H9 (cell line): ENCODE measurements at regions not wholly inside any gene's neighbourhood (a gene's known extent, or its start where the extent isn't known, plus 50 kb on each side); places are given as distances from the start of the nearest gene placed in this dataset.

Experiments
- DNase-seq: peaks from one replicate; pipeline ENCODE4 v3.0.0-alpha.2; 2017
- H2AFZ ChIP-seq: one replicate; pipeline ENCODE4 v1.6.1; 2013; ENCODE audit warnings: mild to moderate bottlenecking, low read length, control low read depth, moderate library complexity
- H2AK5ac ChIP-seq: 2 replicates; pipeline ENCODE4 v1.6.1; 2013; ENCODE audit warnings: low read length, control low read depth, mixed read lengths; ENCODE audit not compliant: insufficient read length
- H2BK120ac ChIP-seq: one replicate; pipeline ENCODE4 v1.6.1; 2013; ENCODE audit warnings: low read depth, mild to moderate bottlenecking, low read length, control low read depth, inconsistent platforms; ENCODE audit not compliant: poor library complexity, severe bottlenecking
- H2BK12ac ChIP-seq: 2 replicates; pipeline ENCODE4 v1.6.1; 2013; ENCODE audit warnings: low read length, control low read depth, mixed read lengths, low read depth; ENCODE audit not compliant: insufficient read length
- H2BK15ac ChIP-seq: 2 replicates; pipeline ENCODE4 v1.6.1; 2013; ENCODE audit warnings: low read depth, low read length, control low read depth
- H2BK20ac ChIP-seq: one replicate; pipeline ENCODE4 v1.6.1; 2013; ENCODE audit warnings: low read depth, mild to moderate bottlenecking, low read length, control low read depth, inconsistent platforms; ENCODE audit not compliant: poor library complexity, severe bottlenecking
- H2BK5ac ChIP-seq: 2 replicates; pipeline ENCODE4 v1.6.1; 2013; ENCODE audit warnings: low read length, control low read depth, mixed read lengths; ENCODE audit not compliant: insufficient read length
- H3K14ac ChIP-seq: 2 replicates; pipeline ENCODE4 v1.6.1; 2013; ENCODE audit warnings: low read length, control low read depth; ENCODE audit not compliant: insufficient read depth
- H3K18ac ChIP-seq: 2 replicates; pipeline ENCODE4 v1.6.1; 2013; ENCODE audit warnings: low read depth, mild to moderate bottlenecking, mixed read lengths, low read length, control low read depth; ENCODE audit not compliant: insufficient read length
- H3K23ac ChIP-seq: 2 replicates; pipeline ENCODE4 v1.6.1; 2013; ENCODE audit warnings: low read length, control low read depth, mixed read lengths, low read depth; ENCODE audit not compliant: insufficient read length
- H3K23me2 ChIP-seq: 2 replicates; pipeline ENCODE4 v1.6.1; 2013; ENCODE audit warnings: low read depth, mild to moderate bottlenecking, mixed read lengths, low read length, control low read depth; ENCODE audit not compliant: insufficient read length, poor library complexity, severe bottlenecking
- H3K27ac ChIP-seq: 2 replicates; pipeline ENCODE4 v1.5.1; 2013; ENCODE audit warnings: low read length, control low read depth, mixed read lengths, low read depth; ENCODE audit not compliant: insufficient read length
- H3K27me3 ChIP-seq: 2 replicates; pipeline ENCODE4 v1.6.1; 2013; ENCODE audit warnings: low read length, control low read depth, inconsistent platforms; ENCODE audit not compliant: insufficient read depth
- H3K4ac ChIP-seq: 2 replicates; pipeline ENCODE4 v1.6.1; 2013; ENCODE audit warnings: low read depth, mild to moderate bottlenecking, control low read depth, inconsistent platforms, low read length, moderate library complexity
- H3K4me1 ChIP-seq: 2 replicates; pipeline ENCODE4 v1.6.1; 2013; ENCODE audit warnings: low read length, control low read depth, inconsistent platforms; ENCODE audit not compliant: insufficient read depth
- H3K4me2 ChIP-seq: 2 replicates; pipeline ENCODE4 v1.6.1; 2013; ENCODE audit warnings: low read length, control low read depth, mixed read lengths; ENCODE audit not compliant: insufficient read length, insufficient read depth
- H3K56ac ChIP-seq: 2 replicates; pipeline ENCODE4 v1.6.1; 2013; ENCODE audit warnings: low read depth, mild to moderate bottlenecking, mixed read lengths, low read length, control low read depth; ENCODE audit not compliant: insufficient read length
- H3K79me1 ChIP-seq: 2 replicates; pipeline ENCODE4 v1.6.1; 2013; ENCODE audit warnings: low read depth, mild to moderate bottlenecking, moderate library complexity, low read length, control low read depth, inconsistent platforms; ENCODE audit not compliant: insufficient read depth, poor library complexity, severe bottlenecking
- H3K79me2 ChIP-seq: 2 replicates; pipeline ENCODE4 v1.6.1; 2013; ENCODE audit warnings: low read length, control low read depth, inconsistent platforms; ENCODE audit not compliant: insufficient read depth
- H3K9ac ChIP-seq: 2 replicates; pipeline ENCODE4 v1.6.1; 2013; ENCODE audit warnings: low read length, control low read depth, mixed read lengths; ENCODE audit not compliant: insufficient read length; ENCODE audit errors: extremely low read depth
- H3K9me3 ChIP-seq: one replicate; pipeline ENCODE4 v1.6.1; 2013; ENCODE audit warnings: low read depth, low read length, inconsistent platforms; ENCODE audit not compliant: control insufficient read depth
- H3T11ph ChIP-seq: one replicate; pipeline ENCODE4 v1.6.1; 2013; ENCODE audit warnings: mild to moderate bottlenecking, low read length, control low read depth, inconsistent platforms
- H4K20me1 ChIP-seq: one replicate; pipeline ENCODE4 v1.6.1; 2013; ENCODE audit not compliant: control insufficient read depth, insufficient read length, insufficient read depth
- H4K5ac ChIP-seq: 2 replicates; pipeline ENCODE4 v1.6.1; 2013; ENCODE audit warnings: low read depth, mild to moderate bottlenecking, mixed read lengths, low read length, control low read depth; ENCODE audit not compliant: insufficient read length
- H4K8ac ChIP-seq: replicated peaks from 2 replicates; pipeline ENCODE4 v1.6.1; 2013; ENCODE audit warnings: low read length, control low read depth, mixed read lengths, low read depth; ENCODE audit not compliant: insufficient read length
- H4K91ac ChIP-seq: 2 replicates; pipeline ENCODE4 v1.6.1; 2013; ENCODE audit warnings: low read depth, mild to moderate bottlenecking, moderate library complexity, mixed read lengths, low read length, control low read depth; ENCODE audit not compliant: insufficient read length
- H3K27ac Mint-ChIP-seq, 3 experiments: 2 replicates in 2 of 3; 3 replicates in 1 of 3; pipeline ENCODE4 v1.8.0; 2020 to 2021; ENCODE audit warnings: mixed read lengths in 3 of 3, mild to moderate bottlenecking in 1 of 3, moderate library complexity in 1 of 3
- H3K27me3 Mint-ChIP-seq: 2 replicates; pipeline ENCODE4 v1.8.0; 2021; ENCODE audit warnings: low read depth, mild to moderate bottlenecking, moderate library complexity, mixed read lengths
- H3K36me3 Mint-ChIP-seq, 3 experiments: 2 replicates in 2 of 3; 3 replicates in 1 of 3; pipeline ENCODE4 v1.8.0; 2020 to 2021; ENCODE audit warnings: low read depth in 3 of 3, mixed read lengths in 3 of 3; ENCODE audit not compliant: insufficient read depth in 1 of 3
- H3K4me1 Mint-ChIP-seq, 2 experiments: 2 replicates each; pipeline ENCODE4 v1.8.0; 2020; ENCODE audit warnings: mixed read lengths in 2 of 2
- H3K4me3 Mint-ChIP-seq, 2 experiments: 2 replicates in 1 of 2; 3 replicates in 1 of 2; pipeline ENCODE4 v1.8.0; 2020 to 2021; ENCODE audit warnings: mild to moderate bottlenecking in 2 of 2, mixed read lengths in 2 of 2, moderate library complexity in 1 of 2
- H3K9me3 Mint-ChIP-seq, 2 experiments: 2 replicates in 1 of 2; 3 replicates in 1 of 2; pipeline ENCODE4 v1.8.0; 2020; ENCODE audit warnings: mild to moderate bottlenecking in 2 of 2, mixed read lengths in 2 of 2, moderate library complexity in 1 of 2
- WGBS: extraction: QIAGEN DNeasy Blood & Tissue Kit; methylation state at CpG from one replicate; pipeline ENCODE4 v1.1.7; 2013; ENCODE audit warnings: missing lambda C conversion rate, low lambda C conversion rate, mixed read lengths; ENCODE audit not compliant: insufficient read length; ENCODE audit errors: extremely low coverage; 5-methylcytosine and 5-hydroxymethylcytosine counted together
- TF ChIP-seq, protein P1 (sequence below): fragments of 200-600 bp; sonication (generic); conservative IDR thresholded peaks from 3 replicates; pipeline ENCODE4 v1.8.0; 2021; ENCODE audit warnings: antibody characterized with exemption, mild to moderate bottlenecking

GRCh38 chr5:156042726-156043125 is 284.2 kb upstream of the SGCD start:
- Histone ChIP-seq H4K91ac (no peak overlapping the region), H2AFZ (no peak overlapping the region), H2BK15ac (no peak overlapping the region), H3K79me2 (no peaks in the 10 kb centered on the region; the same call in 1 of the 2 replicates), H2BK12ac (no peak overlapping the region), H2BK120ac (no peak overlapping the region), H2BK20ac (no peak overlapping the region), H3K27me3 (no peaks in the 10 kb centered on the region; the same call in 1 of the 2 replicates), H3K4me1 (peaks cover 14% of the 10 kb centered on the region), H3K23me2 (no peaks in the 10 kb centered on the region), H3K23ac (no peak overlapping the region), H4K5ac (no peak overlapping the region), H2AK5ac (no peak overlapping the region), H3K4me2 (no peak overlapping the region), H3K14ac (no peak overlapping the region), H3K27ac (no peak overlapping the region), H3K9me3 (no peaks in the 10 kb centered on the region), H3T11ph (no peak overlapping the region), H4K8ac (no peak overlapping the region), H2BK5ac (no peak overlapping the region), H3K18ac (no peak overlapping the region), H3K56ac (no peak overlapping the region), H3K79me1 (no peaks in the 10 kb centered on the region), H3K9ac (no peak overlapping the region), H3K4ac (no peak overlapping the region), H4K20me1 (no peaks in the 10 kb centered on the region)
- peak overlapping the region; percentile 53 to 82 (median 69); a peak in 4 of 7 replicates for H3K27ac Mint-ChIP-seq
- WGBS = no CpG with 5 or more reads among the region's 1 CpG
- no peak overlapping the region; a peak in 2 of 5 replicates for H3K4me3 Mint-ChIP-seq
- no peaks in the 10 kb centered on the region for H3K27me3 Mint-ChIP-seq
- H3K9me3 Mint-ChIP-seq = peaks cover 17 to 21% of the 10 kb centered on the region in 2 experiments
- H3K4me1 Mint-ChIP-seq = peaks cover 21 to 24% of the 10 kb centered on the region in 2 experiments
- TF ChIP-seq, protein P1, sequence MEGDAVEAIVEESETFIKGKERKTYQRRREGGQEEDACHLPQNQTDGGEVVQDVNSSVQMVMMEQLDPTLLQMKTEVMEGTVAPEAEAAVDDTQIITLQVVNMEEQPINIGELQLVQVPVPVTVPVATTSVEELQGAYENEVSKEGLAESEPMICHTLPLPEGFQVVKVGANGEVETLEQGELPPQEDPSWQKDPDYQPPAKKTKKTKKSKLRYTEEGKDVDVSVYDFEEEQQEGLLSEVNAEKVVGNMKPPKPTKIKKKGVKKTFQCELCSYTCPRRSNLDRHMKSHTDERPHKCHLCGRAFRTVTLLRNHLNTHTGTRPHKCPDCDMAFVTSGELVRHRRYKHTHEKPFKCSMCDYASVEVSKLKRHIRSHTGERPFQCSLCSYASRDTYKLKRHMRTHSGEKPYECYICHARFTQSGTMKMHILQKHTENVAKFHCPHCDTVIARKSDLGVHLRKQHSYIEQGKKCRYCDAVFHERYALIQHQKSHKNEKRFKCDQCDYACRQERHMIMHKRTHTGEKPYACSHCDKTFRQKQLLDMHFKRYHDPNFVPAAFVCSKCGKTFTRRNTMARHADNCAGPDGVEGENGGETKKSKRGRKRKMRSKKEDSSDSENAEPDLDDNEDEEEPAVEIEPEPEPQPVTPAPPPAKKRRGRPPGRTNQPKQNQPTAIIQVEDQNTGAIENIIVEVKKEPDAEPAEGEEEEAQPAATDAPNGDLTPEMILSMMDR = no peak
- H3K36me3 Mint-ChIP-seq = peaks cover 0 to 26% (median 9%) of the 10 kb centered on the region in 3 experiments; a peak in 4 of 7 replicates
- no peak for DNase-seq
